Trophoblast cell (in vitro differentiated cells and primary cell): ENCODE measurements at regions not wholly inside any gene's neighbourhood (a gene's known extent, or its start where the extent isn't known, plus 50 kb on each side); places are given as distances from the start of the nearest gene placed in this dataset.

Source experiments
- DNase-seq, 2 donors: peaks; one replicate each; pipeline ENCODE4 v3.0.0-alpha.2; 2016
- H2AFZ ChIP-seq: 2 replicates; pipeline ENCODE4 v1.6.1; 2013; ENCODE audit warnings: low read length, moderate library complexity, mild to moderate bottlenecking; ENCODE audit not compliant: insufficient read depth, poor library complexity
- H2AK5ac ChIP-seq: 2 replicates; pipeline ENCODE4 v1.6.1; 2013; ENCODE audit warnings: mild to moderate bottlenecking, low read length
- H2BK120ac ChIP-seq: 2 replicates; pipeline ENCODE4 v1.6.1; 2013; ENCODE audit warnings: low read length, mild to moderate bottlenecking, moderate library complexity; ENCODE audit not compliant: insufficient read depth, poor library complexity
- H2BK12ac ChIP-seq: 2 replicates; pipeline ENCODE4 v1.6.1; 2013; ENCODE audit warnings: mild to moderate bottlenecking, low read length, moderate library complexity
- H2BK5ac ChIP-seq: 2 replicates; pipeline ENCODE4 v1.6.1; 2013; ENCODE audit warnings: low read length, low read depth, moderate library complexity, mild to moderate bottlenecking; ENCODE audit not compliant: poor library complexity
- H3K14ac ChIP-seq: 2 replicates; pipeline ENCODE4 v1.6.1; 2013; ENCODE audit warnings: mild to moderate bottlenecking, low read length
- H3K18ac ChIP-seq: 2 replicates; pipeline ENCODE4 v1.6.1; 2013; ENCODE audit warnings: mild to moderate bottlenecking, low read length
- H3K23ac ChIP-seq: 2 replicates; pipeline ENCODE4 v1.6.1; 2013; ENCODE audit warnings: low read length
- H3K27ac ChIP-seq: 2 replicates; pipeline ENCODE4 v1.5.1; 2013; ENCODE audit warnings: low read depth, mild to moderate bottlenecking, inconsistent platforms, low read length, moderate library complexity
- H3K27me3 ChIP-seq: 2 replicates; pipeline ENCODE4 v1.6.1; 2013; ENCODE audit warnings: inconsistent platforms, mild to moderate bottlenecking, low read length, moderate library complexity; ENCODE audit not compliant: insufficient read depth
- H3K36me3 ChIP-seq, 2 experiments: 1 replicate in 1 of 2; 2 replicates in 1 of 2; pipeline ENCODE4 v1.6.1; 2013; ENCODE audit warnings: low read length in 2 of 2, mild to moderate bottlenecking in 2 of 2, moderate library complexity in 1 of 2; ENCODE audit not compliant: insufficient read depth in 2 of 2, control insufficient read depth in 1 of 2
- H3K4ac ChIP-seq: 2 replicates; pipeline ENCODE4 v1.6.1; 2013; ENCODE audit warnings: low read depth, mild to moderate bottlenecking, low read length, moderate library complexity
- H3K4me1 ChIP-seq, 2 experiments: 1 replicate in 1 of 2; 2 replicates in 1 of 2; pipeline ENCODE4 v1.6.1; 2013; ENCODE audit warnings: low read length in 2 of 2, mild to moderate bottlenecking in 2 of 2, moderate library complexity in 1 of 2; ENCODE audit not compliant: insufficient read depth in 2 of 2, control insufficient read depth in 1 of 2
- H3K4me2 ChIP-seq: 2 replicates; pipeline ENCODE4 v1.6.1; 2013; ENCODE audit warnings: inconsistent platforms, mild to moderate bottlenecking, low read length, moderate library complexity
- H3K4me3 ChIP-seq: 2 replicates; pipeline ENCODE4 v1.5.1; 2013; ENCODE audit warnings: mild to moderate bottlenecking, low read depth, low read length, inconsistent platforms
- H3K79me1 ChIP-seq: one replicate; pipeline ENCODE4 v1.6.1; 2013; ENCODE audit warnings: low read length
- H3K79me2 ChIP-seq: 2 replicates; pipeline ENCODE4 v1.6.1; 2013; ENCODE audit warnings: low read length, mild to moderate bottlenecking; ENCODE audit not compliant: control insufficient read depth, insufficient read depth, poor library complexity
- H3K9ac ChIP-seq: 2 replicates; pipeline ENCODE4 v1.6.1; 2013; ENCODE audit warnings: mild to moderate bottlenecking, low read length
- H3K9me3 ChIP-seq: 2 replicates; pipeline ENCODE4 v1.6.1; 2013; ENCODE audit warnings: low read depth, mild to moderate bottlenecking, control low read depth, inconsistent platforms, low read length; ENCODE audit not compliant: insufficient read depth
- H4K12ac ChIP-seq: 2 replicates; pipeline ENCODE4 v1.6.1; 2013; ENCODE audit warnings: low read depth, mild to moderate bottlenecking, low read length, moderate library complexity
- H4K8ac ChIP-seq: 2 replicates; pipeline ENCODE4 v1.6.1; 2013; ENCODE audit warnings: low read depth, mild to moderate bottlenecking, low read length, moderate library complexity
- H4K91ac ChIP-seq: one replicate; pipeline ENCODE4 v1.6.1; 2013; ENCODE audit warnings: low read depth, mild to moderate bottlenecking, low read length, moderate library complexity
- WGBS: extraction: QIAGEN DNeasy Blood & Tissue Kit; methylation state at CpG from one replicate; pipeline ENCODE4 v1.1.7; 2013; ENCODE audit warnings: missing lambda C conversion rate; ENCODE audit not compliant: insufficient read length, insufficient coverage; ENCODE audit errors: extremely low coverage; 5-methylcytosine and 5-hydroxymethylcytosine counted together

- Histone ChIP-seq H2BK12ac (no peak overlapping the region), H3K79me2 (no peaks in the 10 kb centered on the region), H4K91ac (no peak overlapping the region), H3K27ac (no peak overlapping the region), H2AFZ (no peak overlapping the region), H3K4ac (no peak overlapping the region), H3K4me3 (no peak overlapping the region), H2AK5ac (no peak overlapping the region), H3K36me3 (no peaks in the 10 kb centered on the region), H4K8ac (no peak overlapping the region), H3K4me2 (no peak overlapping the region), H2BK120ac (no peak overlapping the region), H3K9me3 (no peaks in the 10 kb centered on the region), H3K18ac (no peak overlapping the region), H2BK5ac (no peak overlapping the region), H3K4me1 (no peaks in the 10 kb centered on the region), H3K9ac (no peak overlapping the region), H3K79me1 (no peaks in the 10 kb centered on the region), H4K12ac (no peak overlapping the region), H3K27me3 (no peaks in the 10 kb centered on the region), H3K14ac (no peak overlapping the region), H3K23ac (no peak overlapping the region)
- no peak for DNase-seq
- no CpG with 5 or more reads among the region's 9 CpGs for WGBS
Observed at GRCh38 chr18:51463483-51464136, 266.1 kb upstream of the MEX3C start.

GRCh38 chr18:51478908-51479307 lies 281.4 kb upstream of the MEX3C start:
- Histone ChIP-seq H3K4ac (no peak overlapping the region), H4K91ac (no peak overlapping the region), H3K36me3 (no peaks in the 10 kb centered on the region), H3K4me2 (no peak overlapping the region), H4K12ac (no peak overlapping the region), H3K9me3 (no peaks in the 10 kb centered on the region), H2AK5ac (no peak overlapping the region), H4K8ac (no peak overlapping the region), H2AFZ (no peak overlapping the region), H3K27me3 (no peaks in the 10 kb centered on the region), H3K9ac (no peak overlapping the region), H3K14ac (no peak overlapping the region), H3K23ac (no peak overlapping the region), H3K27ac (no peak overlapping the region), H2BK5ac (no peak overlapping the region), H2BK12ac (no peak overlapping the region), H3K4me1 (no peaks in the 10 kb centered on the region), H2BK120ac (no peak overlapping the region), H3K79me1 (no peaks in the 10 kb centered on the region), H3K18ac (no peak overlapping the region), H3K79me2 (no peaks in the 10 kb centered on the region), H3K4me3 (no peak overlapping the region)
- no peak for DNase-seq
- no CpG with 5 or more reads among the region's 6 CpGs for WGBS

DNA sequence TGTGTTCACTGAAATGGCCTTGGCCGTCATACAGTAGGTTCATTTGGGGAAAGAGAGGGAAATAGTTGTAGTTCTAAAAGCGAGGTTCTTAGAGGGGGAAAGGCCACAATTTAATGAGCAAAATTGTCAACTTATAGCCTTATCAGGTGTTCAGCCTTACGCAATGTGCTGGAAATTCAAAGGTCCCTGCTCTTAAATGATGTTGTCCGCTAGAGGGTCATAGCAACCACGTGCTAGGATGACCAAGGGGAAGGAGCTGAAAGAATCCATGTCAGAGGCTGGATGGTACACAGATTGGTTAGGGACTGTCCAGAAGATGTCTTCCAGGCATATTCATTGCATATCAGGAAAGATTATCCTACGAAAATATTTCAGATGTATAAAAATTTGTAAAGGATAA lies 282.3 kb upstream of the MEX3C start:
- H2AFZ ChIP-seq: no peak overlapping the region
- H3K18ac ChIP-seq: no peak overlapping the region
- no peak overlapping the region for H3K4me2 ChIP-seq
- WGBS: no CpG with 5 or more reads among the region's 6 CpGs
- DNase-seq: no peak
- H3K9ac ChIP-seq: no peak overlapping the region
- no peak overlapping the region for H3K27ac ChIP-seq
- H4K8ac ChIP-seq: no peak overlapping the region
- H3K4ac ChIP-seq: no peak overlapping the region
- no peak overlapping the region for H2BK120ac ChIP-seq
- H3K23ac ChIP-seq: no peak overlapping the region
- no peak overlapping the region for H3K4me3 ChIP-seq
- H3K79me2 ChIP-seq: no peaks in the 10 kb centered on the region
- H4K91ac ChIP-seq: no peak overlapping the region
- no peak overlapping the region for H2BK12ac ChIP-seq
- no peaks in the 10 kb centered on the region for H3K9me3 ChIP-seq
- H3K79me1 ChIP-seq: no peaks in the 10 kb centered on the region
- H3K4me1 ChIP-seq: no peaks in the 10 kb centered on the region
- no peak overlapping the region for H2BK5ac ChIP-seq
- H4K12ac ChIP-seq: no peak overlapping the region
- no peak overlapping the region for H3K14ac ChIP-seq
- H3K36me3 ChIP-seq: no peaks in the 10 kb centered on the region
- H2AK5ac ChIP-seq: no peak overlapping the region
- no peaks in the 10 kb centered on the region for H3K27me3 ChIP-seq

DNA sequence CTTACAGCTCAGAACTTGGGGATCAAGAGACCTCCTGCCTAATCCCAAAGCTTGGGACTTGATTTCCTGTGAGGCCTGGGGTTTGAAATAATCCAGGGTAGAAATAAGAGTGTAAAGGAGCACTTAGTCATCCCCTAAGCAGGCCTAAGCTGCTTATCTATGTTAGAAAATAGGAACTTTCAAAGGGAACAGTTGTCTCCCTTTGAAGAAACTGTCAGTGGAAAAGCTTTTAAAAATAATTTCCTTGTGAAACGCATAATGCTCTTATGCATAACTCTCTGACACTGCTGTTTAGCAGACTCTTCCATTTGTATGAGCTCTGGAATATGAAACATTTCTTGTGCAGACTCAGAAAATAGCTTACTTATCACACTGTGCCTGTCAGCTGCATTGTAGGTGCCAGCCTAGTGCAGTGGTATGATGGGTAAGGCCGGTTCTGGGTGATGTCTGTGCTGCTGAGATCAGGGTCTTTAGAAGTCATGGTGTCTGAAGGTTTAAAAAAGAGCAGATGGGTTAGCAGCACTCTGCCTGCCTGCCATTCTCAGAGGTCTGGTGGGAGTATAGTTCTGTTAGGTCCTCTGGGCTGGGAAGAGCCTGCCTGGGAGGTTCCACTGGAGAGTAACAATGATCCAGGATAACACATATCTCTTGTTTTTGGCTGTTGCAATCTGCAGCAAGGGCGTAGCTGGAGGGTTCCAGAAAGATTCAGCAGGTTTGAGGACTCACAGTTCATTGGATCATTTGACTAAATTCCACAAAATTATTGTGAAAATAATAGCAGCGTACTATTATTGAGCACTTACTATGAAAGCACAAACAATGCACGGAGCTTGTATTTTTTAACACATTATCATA lies 283.2 kb upstream of the MEX3C start:
- no peaks in the 10 kb centered on the region for H3K4me1 ChIP-seq
- no CpG with 5 or more reads among the region's 5 CpGs for WGBS
- H3K27ac ChIP-seq: no peak overlapping the region
- no peak overlapping the region for H3K4ac ChIP-seq
- no peak overlapping the region for H2BK120ac ChIP-seq
- no peaks in the 10 kb centered on the region for H3K79me2 ChIP-seq
- H2AFZ ChIP-seq: no peak overlapping the region
- no peak overlapping the region for H3K14ac ChIP-seq
- H2BK5ac ChIP-seq: no peak overlapping the region
- H3K9ac ChIP-seq: no peak overlapping the region
- no peak overlapping the region for H3K4me3 ChIP-seq
- H4K91ac ChIP-seq: no peak overlapping the region
- H4K12ac ChIP-seq: no peak overlapping the region
- no peaks in the 10 kb centered on the region for H3K36me3 ChIP-seq
- no peaks in the 10 kb centered on the region for H3K9me3 ChIP-seq
- DNase-seq: no peak
- H3K18ac ChIP-seq: no peak overlapping the region
- H3K4me2 ChIP-seq: no peak overlapping the region
- no peaks in the 10 kb centered on the region for H3K79me1 ChIP-seq
- no peaks in the 10 kb centered on the region for H3K27me3 ChIP-seq
- no peak overlapping the region for H2BK12ac ChIP-seq
- no peak overlapping the region for H2AK5ac ChIP-seq
- no peak overlapping the region for H3K23ac ChIP-seq
- no peak overlapping the region for H4K8ac ChIP-seq
